H1 (cell line): ENCODE measurements at regions not wholly inside any gene's neighbourhood (a gene's known extent, or its start where the extent isn't known, plus 50 kb on each side); places are given as distances from the start of the nearest gene placed in this dataset.

Source experiments
- CTCF ChIA-PET: fragments of 300-600 bp; sonication (Branson Sonifier 250); formaldehyde crosslinking; loops from one replicate; lab custom pipeline; 2021; ENCODE audit not compliant: partially characterized antibody; lab: Charles Lee
- POLR2A ChIA-PET: fragments of 300-600 bp; sonication (Branson Sonifier 250); formaldehyde crosslinking; loops from one replicate; lab custom pipeline; 2021; ENCODE audit warnings: inconsistent platforms; ENCODE audit not compliant: partially characterized antibody; lab: Charles Lee
- DNase-seq, 2 experiments: peaks; one replicate each; pipeline versions ENCODE4 v3.0.0 to v3.0.0-alpha.2; 2010 to 2022; ENCODE audit warnings: low spot score in 2 of 2, low read depth in 1 of 2, mixed read lengths in 1 of 2
- FAIRE-seq: peaks from 2 replicates; lab custom pipeline; 2011; peaks lifted over from hg19 to GRCh38; lab: Jason Lieb, UNC
- H2AFZ ChIP-seq: 2 replicates; pipeline ENCODE4 v1.8.1; 2012; ENCODE audit warnings: low read length, inconsistent platforms
- H2AK5ac ChIP-seq: 2 replicates; pipeline ENCODE4 v1.6.1; 2013; ENCODE audit warnings: low read depth, low read length
- H2BK120ac ChIP-seq: replicated peaks from 2 replicates; pipeline ENCODE3; 2013; ENCODE audit warnings: low read depth, low read length, inconsistent platforms
- H2BK12ac ChIP-seq: 2 replicates; pipeline ENCODE4 v1.6.1; 2013; ENCODE audit warnings: low read depth, low read length
- H2BK15ac ChIP-seq: 2 replicates; pipeline ENCODE4 v1.6.1; 2013; ENCODE audit warnings: low read length
- H2BK20ac ChIP-seq: 2 replicates; pipeline ENCODE4 v1.6.1; 2013; ENCODE audit warnings: low read length
- H2BK5ac ChIP-seq: 2 replicates; pipeline ENCODE4 v1.6.1; 2013; ENCODE audit warnings: low read depth, low read length
- H3K14ac ChIP-seq: 2 replicates; pipeline ENCODE4 v1.6.1; 2013; ENCODE audit warnings: inconsistent platforms; ENCODE audit not compliant: insufficient read length
- H3K18ac ChIP-seq: 2 replicates; pipeline ENCODE4 v1.6.1; 2013; ENCODE audit warnings: low read length; ENCODE audit errors: extremely low read depth
- H3K23ac ChIP-seq: 2 replicates; pipeline ENCODE4 v1.6.1; 2013; ENCODE audit warnings: inconsistent platforms; ENCODE audit not compliant: insufficient read length
- H3K23me2 ChIP-seq: 2 replicates; pipeline ENCODE4 v1.6.1; 2013; ENCODE audit warnings: low read depth, low read length
- H3K27ac ChIP-seq: 2 replicates; pipeline ENCODE4 v1.6.1; 2011; ENCODE audit warnings: low read depth, low read length, inconsistent platforms
- H3K27me3 ChIP-seq, 4 experiments: replicated peaks in 1 of 4; 1 replicate in 1 of 4; 2 replicates in 3 of 4; pipeline versions ENCODE4 v1.6.1 to v1.8.1; 2011 to 2013; ENCODE audit warnings: low read length in 3 of 4, mild to moderate bottlenecking in 3 of 4, inconsistent platforms in 2 of 4, mixed read lengths in 2 of 4, moderate library complexity in 1 of 4; ENCODE audit not compliant: control insufficient read depth in 3 of 4, insufficient read depth in 3 of 4; ENCODE audit errors: extremely low read depth in 1 of 4
- H3K36me3 ChIP-seq, 4 experiments: 2 replicates each; pipeline versions ENCODE4 v1.6.1 to v1.8.1; 2011 to 2013; ENCODE audit warnings: mild to moderate bottlenecking in 4 of 4, low read length in 3 of 4, moderate library complexity in 2 of 4, control low read depth in 1 of 4, inconsistent platforms in 1 of 4; ENCODE audit not compliant: insufficient read depth in 4 of 4, control insufficient read depth in 2 of 4
- H3K4ac ChIP-seq: replicated peaks from 2 replicates; pipeline ENCODE3; 2013; ENCODE audit warnings: low read length, low read depth, mixed read lengths, inconsistent platforms; ENCODE audit not compliant: insufficient read length
- H3K4me1 ChIP-seq, 4 experiments: replicated peaks in 1 of 4; 1 replicate in 1 of 4; 2 replicates in 3 of 4; pipeline versions ENCODE4 v1.6.1 to v1.8.1; 2011 to 2013; ENCODE audit warnings: low read length in 3 of 4, inconsistent platforms in 2 of 4, mixed read lengths in 1 of 4; ENCODE audit not compliant: insufficient read depth in 4 of 4, control insufficient read depth in 3 of 4
- H3K4me2 ChIP-seq, 2 experiments: 2 replicates each; pipeline versions ENCODE4 v1.6.1 to v1.8.1; 2011 to 2013; ENCODE audit warnings: low read depth in 2 of 2, low read length in 2 of 2, control low read depth in 1 of 2, inconsistent platforms in 1 of 2, mild to moderate bottlenecking in 1 of 2; ENCODE audit not compliant: insufficient read depth in 1 of 2
- H3K4me3 ChIP-seq, 4 experiments: fragments of 200-600, 300-600 bp in 1 of 4; sonication (generic), shearing (Covaris generic), sonication (Bioruptor Twin) in 1 of 4; 2 replicates each; pipeline versions ENCODE4 v1.5.1 to v1.8.1; 2011 to 2016; ENCODE audit warnings: low read length in 4 of 4, low read depth in 3 of 4, control low read depth in 2 of 4, inconsistent platforms in 2 of 4, mild to moderate bottlenecking in 2 of 4, mixed read lengths in 1 of 4, moderate library complexity in 1 of 4; ENCODE audit not compliant: insufficient read depth in 2 of 4; ENCODE audit errors: extremely low read depth in 1 of 4
- H3K56ac ChIP-seq: replicated peaks from 2 replicates; pipeline ENCODE3; 2013; ENCODE audit warnings: low read depth, mild to moderate bottlenecking, mixed read lengths, low read length, inconsistent platforms; ENCODE audit not compliant: insufficient read length
- H3K79me1 ChIP-seq: 2 replicates; pipeline ENCODE4 v1.6.1; 2013; ENCODE audit warnings: low read depth, low read length, control low read depth
- H3K79me2 ChIP-seq, 2 experiments: 2 replicates each; pipeline versions ENCODE4 v1.6.1 to v1.8.1; 2012 to 2013; ENCODE audit warnings: low read length in 2 of 2, mild to moderate bottlenecking in 2 of 2, inconsistent platforms in 1 of 2; ENCODE audit not compliant: insufficient read depth in 2 of 2, control insufficient read depth in 1 of 2
- H3K9ac ChIP-seq, 4 experiments: replicated peaks in 1 of 4; 1 replicate in 1 of 4; 2 replicates in 3 of 4; pipeline versions ENCODE4 v1.6.1 to v1.8.1; 2011 to 2013; ENCODE audit warnings: low read depth in 3 of 4, low read length in 3 of 4, control low read depth in 2 of 4, mild to moderate bottlenecking in 2 of 4, moderate library complexity in 2 of 4, inconsistent platforms in 1 of 4; ENCODE audit errors: extremely low read depth in 1 of 4
- H3K9me3 ChIP-seq, 2 experiments: 2 replicates each; pipeline versions ENCODE4 v1.6.1 to v1.8.1; 2012 to 2013; ENCODE audit warnings: mild to moderate bottlenecking in 2 of 2, moderate library complexity in 2 of 2, control low read depth in 1 of 2, inconsistent platforms in 1 of 2, low read depth in 1 of 2, low read length in 1 of 2, mixed read lengths in 1 of 2; ENCODE audit not compliant: insufficient read depth in 2 of 2
- H4K20me1 ChIP-seq, 2 experiments: replicated peaks in 1 of 2; 2 replicates each; pipeline versions ENCODE3 to v1.8.1; 2011 to 2013; ENCODE audit warnings: inconsistent platforms in 2 of 2, low read length in 2 of 2, mild to moderate bottlenecking in 1 of 2; ENCODE audit not compliant: insufficient read depth in 2 of 2, control insufficient read depth in 1 of 2
- H4K5ac ChIP-seq: 2 replicates; pipeline ENCODE4 v1.6.1; 2013; ENCODE audit warnings: low read length, low read depth, mixed read lengths, inconsistent platforms; ENCODE audit not compliant: insufficient read length
- H4K8ac ChIP-seq: 2 replicates; pipeline ENCODE4 v1.8.0; 2013; ENCODE audit warnings: mild to moderate bottlenecking, moderate library complexity, low read length, inconsistent platforms; ENCODE audit not compliant: insufficient read depth; ENCODE audit errors: extremely low read depth
- H4K91ac ChIP-seq: replicated peaks from 2 replicates; pipeline ENCODE3; 2013; ENCODE audit warnings: low read length, mixed read lengths, inconsistent platforms; ENCODE audit not compliant: insufficient read length
- MAFK ChIP-seq: IDR thresholded peaks from 2 replicates; pipeline ENCODE4 v1.6.1; 2012; ENCODE audit warnings: low read depth, mild to moderate bottlenecking, improper control_type of control experiment, low read length
- SP1 ChIP-seq: IDR thresholded peaks from 2 replicates; pipeline ENCODE4 v1.6.1; 2011; ENCODE audit warnings: low read depth, low read length
- SRF ChIP-seq: IDR thresholded peaks from 2 replicates; pipeline ENCODE4 v1.6.1; 2011; ENCODE audit warnings: mild to moderate bottlenecking, low read depth, low read length, moderate library complexity
- SUZ12 ChIP-seq: fragments of 200-600 bp; sonication (generic); IDR thresholded peaks from 2 replicates; pipeline ENCODE4 v1.6.1; 2012; ENCODE audit warnings: mild to moderate bottlenecking, inconsistent platforms, low read length, moderate library complexity, mixed read lengths

DNA sequence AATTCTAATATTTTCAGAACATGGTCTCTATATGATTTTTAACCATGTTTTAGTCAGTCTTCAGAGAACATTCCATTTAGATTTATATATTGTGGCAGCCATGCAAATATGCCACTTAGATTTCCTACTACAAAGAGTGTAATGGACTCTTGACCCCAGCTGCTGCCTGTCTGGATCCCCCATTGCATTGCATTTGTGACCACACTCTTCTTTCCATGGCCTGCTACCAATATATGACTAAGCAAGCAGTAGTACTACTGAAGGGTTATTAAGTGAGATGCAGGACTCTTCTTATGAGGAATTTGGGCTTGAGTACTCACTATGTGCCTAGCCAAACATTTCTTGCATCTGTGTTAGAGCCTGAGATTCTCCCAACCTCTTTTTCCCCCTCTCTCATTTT is 306.8 kb downstream of the PDHA2 start:
- Histone ChIP-seq H2BK12ac (no peak overlapping the region), H3K9ac (no peak overlapping the region), H4K8ac (no peak overlapping the region), H2BK120ac (no peak overlapping the region), H3K18ac (no peak overlapping the region), H3K4ac (no peak overlapping the region), H2AK5ac (no peak overlapping the region), H2AFZ (peak overlapping the region; percentile 69; the same call in 1 of the 2 replicates), H3K23me2 (no peaks in the 10 kb centered on the region), H2BK20ac (no peak overlapping the region), H3K36me3 (no peaks in the 10 kb centered on the region), H3K79me1 (no peaks in the 10 kb centered on the region), H3K9me3 (no peaks in the 10 kb centered on the region), H3K4me1 (no peaks in the 10 kb centered on the region), H3K56ac (no peak overlapping the region), H4K5ac (no peak overlapping the region), H3K27me3 (no peaks in the 10 kb centered on the region), H4K91ac (no peak overlapping the region), H2BK5ac (no peak overlapping the region), H3K27ac (no peak overlapping the region), H3K4me3 (no peak overlapping the region), H3K14ac (no peak overlapping the region), H3K79me2 (no peaks in the 10 kb centered on the region), H4K20me1 (no peaks in the 10 kb centered on the region), H3K23ac (no peak overlapping the region), H3K4me2 (no peak overlapping the region)
- ChIA-PET CTCF (interaction anchor here (1.1 kb wide), 1 partner anchor 24 kb away, joined by 4 read pairs; no protein-coding TSS in a partner anchor), POLR2A (no interaction called here)
- FAIRE-seq (no peak), DNase-seq (no peak)
- TF ChIP-seq SP1 (no peak), SRF (no peak), MAFK (no peak), SUZ12 (no peak)
- TF ChIP-seq, all 59 proteins: peak for 0
- H2BK15ac ChIP-seq = no peak overlapping the region
